GM19023 (cell line): ENCODE measurements at regions not wholly inside any gene's neighbourhood (a gene's known extent, or its start where the extent isn't known, plus 50 kb on each side); places are given as distances from the start of the nearest gene placed in this dataset.

Experiments
- ATAC-seq: cut with Tn5 transposase; IDR thresholded peaks from one replicate; pipeline ENCODE4 v1.9.1; 2021; ENCODE audit warnings: mild to moderate bottlenecking, moderate library complexity; ENCODE audit not compliant: unreplicated experiment

DNA sequence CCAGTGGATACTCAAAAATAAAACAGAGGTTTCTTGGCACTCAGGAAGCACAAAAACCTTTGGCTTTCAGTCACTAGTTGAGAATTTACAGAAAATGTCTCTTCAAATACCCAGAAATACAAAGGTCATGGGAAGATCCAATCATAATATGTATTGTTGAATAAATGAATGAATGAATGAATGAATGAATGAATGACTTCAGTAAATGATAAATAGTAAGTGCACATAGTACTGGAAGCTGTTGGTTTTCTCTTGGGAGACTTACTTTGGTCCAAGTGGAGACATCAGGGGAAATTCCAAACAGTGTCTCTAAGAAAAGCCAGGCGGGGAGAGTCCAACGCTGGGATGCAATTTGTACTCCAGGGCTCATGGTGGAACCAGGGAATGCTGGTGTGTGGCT lies 261.3 kb upstream of the KLHL29 start:
- ATAC-seq, result no peak

DNA sequence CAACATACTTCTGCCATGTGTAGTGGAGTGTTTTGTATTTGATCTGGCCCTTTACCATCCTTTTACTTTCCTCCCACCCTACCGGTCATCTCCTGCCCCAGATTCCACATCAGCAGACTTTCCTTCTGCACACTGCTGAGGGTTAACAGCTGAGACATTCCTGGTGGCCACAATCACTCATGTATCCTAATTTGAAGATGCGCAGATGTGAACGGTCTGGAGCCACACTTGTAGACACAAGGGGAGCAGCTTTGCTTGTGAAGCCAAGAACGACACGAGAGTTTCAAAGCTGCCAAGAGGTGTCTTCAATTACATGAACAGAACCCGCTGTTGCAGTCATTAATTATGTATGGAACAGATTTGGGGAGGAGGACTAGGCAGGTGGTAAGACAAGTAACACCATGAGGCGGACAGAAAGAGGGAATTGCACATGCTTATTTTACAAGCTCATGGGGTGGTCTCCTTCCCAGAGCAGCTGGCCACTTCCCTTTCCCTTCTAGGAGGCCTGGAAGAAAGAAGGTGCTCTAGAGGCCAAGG lies 260.7 kb upstream of the KLHL29 start:
- ATAC-seq, result no peak

DNA sequence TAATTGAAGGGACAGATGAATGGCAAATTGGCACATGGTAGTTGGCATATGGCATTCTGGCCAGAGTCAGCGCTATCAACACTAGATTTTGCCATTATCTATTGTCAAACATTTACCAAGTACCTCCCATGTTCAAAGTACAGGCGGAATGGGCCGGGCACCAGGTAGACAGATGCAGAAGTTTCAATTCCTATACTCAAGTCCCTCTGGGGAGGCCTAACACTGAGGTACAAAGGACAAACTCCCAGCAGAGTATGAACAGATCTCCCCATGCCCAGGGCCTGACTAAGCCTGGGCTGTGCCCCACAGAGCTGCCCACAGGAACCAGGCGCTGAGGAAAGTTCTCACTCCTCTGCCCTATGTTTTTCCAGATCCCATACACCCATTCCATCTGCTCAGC lies 257.5 kb upstream of the KLHL29 start:
- no peak for ATAC-seq

DNA sequence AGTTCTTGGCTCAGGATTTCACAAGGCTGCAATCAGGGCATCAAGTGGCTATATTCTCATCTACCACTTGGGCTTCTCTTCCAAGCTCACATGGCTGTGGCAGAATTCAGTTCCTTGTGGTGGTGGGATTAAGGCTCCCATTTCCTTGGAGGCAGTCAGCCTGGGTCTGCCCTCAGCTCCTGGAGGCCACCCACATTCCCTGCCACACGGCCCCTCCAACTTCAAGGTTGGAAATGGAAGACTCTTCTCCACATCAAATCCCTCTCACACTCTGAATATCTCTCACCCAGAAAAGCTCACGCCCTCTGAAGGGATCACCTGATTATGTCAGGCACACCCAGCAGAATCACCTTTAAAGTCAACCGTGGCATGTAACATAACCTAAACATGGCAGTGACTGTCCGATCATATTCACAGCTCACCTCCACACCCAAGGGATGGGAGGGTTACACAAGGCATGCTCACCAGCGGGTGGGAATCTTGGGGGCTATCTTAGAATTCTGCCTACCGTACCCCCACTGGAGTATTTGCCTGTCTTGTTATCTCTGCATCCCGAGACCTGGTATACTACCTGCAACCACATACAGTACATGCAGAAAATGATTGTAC lies 256.2 kb upstream of the KLHL29 start:
- ATAC-seq, result no peak

DNA sequence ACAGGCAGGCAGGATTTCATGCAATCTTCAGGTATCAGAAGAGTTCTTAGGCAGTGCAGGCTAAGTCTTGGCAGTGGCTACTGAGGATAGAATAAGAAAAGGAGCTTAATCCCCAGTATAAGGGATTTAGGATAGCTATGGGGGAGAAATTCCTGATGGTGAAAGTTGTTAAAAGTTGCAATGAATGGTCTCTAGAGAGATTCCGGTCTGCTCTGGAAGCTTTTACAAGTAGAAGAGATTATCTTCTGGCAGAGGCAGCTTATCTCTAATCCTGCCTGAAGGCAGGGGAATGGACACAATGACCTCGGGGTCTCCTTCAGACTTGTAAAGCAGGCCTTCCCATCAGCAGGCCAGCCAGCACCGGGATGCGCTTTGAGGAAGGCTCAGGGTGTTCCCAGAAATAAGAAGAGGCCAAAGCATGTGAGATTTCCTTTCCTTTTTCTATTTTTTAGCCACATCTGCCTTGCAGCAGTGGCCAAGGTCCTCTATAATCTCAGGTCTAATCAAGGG lies 253.9 kb upstream of the KLHL29 start:
- no peak for ATAC-seq

DNA sequence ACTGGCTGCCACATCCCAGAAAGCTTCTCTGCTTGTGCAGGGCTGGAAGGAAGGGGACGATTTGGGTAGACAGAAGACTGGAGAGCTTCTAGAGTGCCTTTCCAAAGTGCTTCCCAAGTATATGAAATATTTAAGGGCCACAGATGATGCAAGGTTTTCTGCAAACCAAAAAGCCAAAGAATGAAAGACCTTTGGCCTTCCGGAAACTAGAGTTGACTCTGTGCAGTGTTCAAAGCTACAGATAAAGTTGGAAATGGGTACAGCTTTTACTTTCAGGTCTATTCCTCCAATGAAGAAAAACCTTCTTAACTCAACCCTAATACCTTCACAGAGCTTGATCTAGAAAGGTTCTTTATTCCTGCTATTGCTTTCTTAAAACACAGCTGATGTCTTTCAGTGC lies 253.0 kb upstream of the KLHL29 start:
- ATAC-seq, result no peak

DNA sequence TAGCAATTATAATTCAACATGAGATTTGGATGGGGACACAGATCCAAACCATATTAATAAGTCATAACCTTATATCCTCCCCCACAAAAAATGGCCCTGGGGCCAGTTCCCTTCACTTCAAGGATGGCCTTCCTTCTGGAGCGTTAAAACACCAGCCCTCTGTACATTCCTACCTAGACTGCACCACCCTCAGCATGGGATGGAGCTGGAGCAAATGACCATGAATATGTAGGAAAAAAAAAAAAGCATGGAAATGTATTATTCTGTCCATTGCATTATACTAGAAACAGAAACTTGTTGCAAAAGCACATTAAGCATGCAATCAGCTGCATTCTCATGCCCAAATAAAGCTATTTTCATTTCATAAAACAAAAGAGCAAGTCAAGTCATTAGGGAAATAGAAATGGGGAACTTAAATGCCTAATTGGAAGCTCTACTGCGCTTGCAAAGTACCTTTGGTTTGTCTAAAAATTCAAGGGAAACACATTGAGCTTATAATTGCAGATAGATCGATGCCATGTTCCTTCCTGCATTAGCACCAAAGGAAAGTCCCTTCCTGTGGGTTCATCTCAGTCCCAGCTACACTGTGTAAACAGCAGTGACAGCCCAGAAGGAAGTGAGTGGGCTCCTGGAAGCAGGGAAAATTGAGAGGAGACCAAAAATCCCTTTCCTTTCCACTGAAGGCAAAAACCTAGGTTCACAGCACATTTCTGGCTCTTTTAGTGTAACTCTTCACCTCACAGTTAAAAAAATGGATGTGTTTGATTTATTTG lies 252.0 kb upstream of the KLHL29 start:
- no peak for ATAC-seq

DNA sequence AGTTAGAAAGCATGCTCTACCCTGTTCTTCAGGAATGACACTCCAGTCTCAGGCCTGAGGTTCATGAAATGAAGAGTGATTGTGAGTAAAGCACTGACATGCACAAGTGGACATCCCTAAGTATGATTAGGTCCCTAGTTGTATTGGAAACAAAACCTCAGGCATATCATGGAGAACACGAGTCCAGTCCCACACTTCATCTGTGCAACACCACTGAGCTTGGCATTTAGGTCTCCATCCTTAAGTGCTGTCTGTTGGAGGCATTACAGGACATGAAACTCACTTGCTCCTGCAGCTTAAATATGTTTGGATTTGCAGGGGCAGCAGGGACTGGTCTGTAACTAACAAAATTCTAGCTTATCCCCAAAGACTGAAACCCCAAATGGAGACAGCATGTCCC lies 250.3 kb upstream of the KLHL29 start:
- ATAC-seq, result no peak

DNA sequence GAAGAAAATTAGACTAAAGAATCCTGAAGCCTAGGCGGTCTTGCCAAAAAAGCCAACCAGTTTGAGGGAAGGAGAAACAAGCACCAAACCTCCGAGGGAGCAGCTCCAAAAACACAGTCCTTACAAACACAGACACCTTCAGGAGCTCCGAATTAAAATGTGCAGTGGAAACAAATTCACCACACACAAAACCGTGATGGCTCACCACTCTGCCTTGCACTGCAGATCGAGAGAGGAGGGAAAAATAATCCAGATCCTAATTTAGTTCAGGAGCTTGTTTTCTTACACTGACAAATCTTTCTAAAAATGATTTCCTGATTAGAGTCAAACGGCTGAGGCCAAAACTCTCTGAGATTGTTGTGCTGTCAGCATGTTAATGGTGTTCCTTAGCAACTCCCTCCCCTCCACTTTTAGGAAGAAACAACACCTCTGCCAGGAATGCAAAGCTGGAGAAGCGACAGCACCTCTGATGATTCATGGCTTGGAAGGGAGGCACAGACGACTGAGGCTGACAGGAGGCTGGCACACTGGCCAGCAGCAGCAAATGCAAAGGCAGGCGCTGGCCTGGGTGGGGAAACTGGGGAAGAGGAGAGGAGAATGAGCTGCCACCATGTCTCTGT lies 249.4 kb upstream of the KLHL29 start:
- ATAC-seq, result no peak

DNA sequence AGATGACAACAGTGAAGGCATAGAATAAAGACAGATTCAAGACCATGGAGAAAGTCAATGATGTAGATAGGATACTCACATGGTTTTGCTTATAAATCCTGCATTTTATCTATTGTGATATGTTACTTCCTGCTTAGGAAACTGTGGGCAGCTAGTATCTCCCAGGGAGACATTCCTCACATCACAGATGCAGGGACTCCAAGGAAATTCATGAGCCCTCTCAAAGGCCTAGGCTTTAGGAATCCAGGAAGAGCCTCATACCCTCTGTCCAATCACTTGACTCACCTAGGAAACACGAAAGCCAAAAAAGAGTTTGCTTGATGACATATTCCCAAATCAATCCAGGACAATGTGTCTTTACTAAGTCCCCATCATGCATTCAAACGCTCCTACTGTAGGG lies 247.8 kb upstream of the KLHL29 start:
- ATAC-seq, result no peak

DNA sequence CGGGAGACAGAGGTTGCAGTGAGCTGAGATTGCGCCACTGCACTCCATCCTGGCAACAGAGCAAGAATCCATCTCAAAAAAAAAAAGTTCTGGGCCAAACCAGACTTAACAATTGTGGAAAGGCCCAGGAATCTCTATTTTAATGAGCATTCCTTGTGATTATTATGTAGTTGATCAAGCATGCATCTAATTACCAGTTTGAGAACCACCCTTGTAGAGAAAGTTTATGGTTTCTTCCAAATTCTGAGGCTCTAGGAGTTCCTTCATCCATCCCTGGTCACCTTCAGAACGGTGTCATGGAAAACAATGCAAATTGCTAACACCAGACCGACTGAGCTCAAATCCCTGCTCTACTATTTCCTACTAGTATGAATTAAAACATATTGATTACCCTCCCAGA lies 246.3 kb upstream of the KLHL29 start:
- ATAC-seq, result no peak

DNA sequence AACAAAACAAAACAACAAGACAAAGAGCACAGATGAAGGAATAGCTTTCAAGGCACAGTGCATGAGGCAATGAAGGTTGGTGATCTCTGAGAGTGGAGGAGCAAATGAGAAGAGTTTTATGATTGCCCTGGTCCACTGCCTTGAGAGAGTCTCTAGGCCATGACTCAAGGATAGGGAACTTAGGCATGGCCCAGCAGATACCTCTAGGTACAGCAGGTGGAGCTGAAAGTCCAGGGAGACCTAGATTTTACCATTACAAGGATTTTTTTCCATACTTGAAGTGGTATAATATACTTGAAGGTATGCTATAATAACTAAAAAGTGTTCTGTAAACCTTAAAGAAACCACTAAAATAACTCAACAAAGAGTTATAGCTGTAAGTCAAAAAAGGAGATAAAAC lies 239.5 kb upstream of the KLHL29 start:
- ATAC-seq, result no peak

DNA sequence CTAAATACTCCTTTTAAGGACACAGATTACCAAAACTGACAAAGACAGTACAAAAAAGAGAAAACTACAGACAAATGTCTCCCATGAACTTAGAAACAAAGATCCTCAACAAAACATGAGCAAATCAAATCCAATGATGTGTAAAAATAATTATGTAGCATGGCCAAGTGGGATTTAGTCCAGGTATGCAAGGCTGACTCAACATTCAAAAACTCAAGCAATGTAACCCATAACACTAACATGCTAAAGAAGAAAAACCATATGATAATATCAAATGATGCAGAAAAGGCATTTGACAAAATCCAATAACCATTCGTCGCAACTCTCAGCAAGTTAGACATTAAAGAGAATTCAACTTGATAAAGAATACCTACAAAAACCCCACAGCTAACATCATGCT lies 239.0 kb upstream of the KLHL29 start:
- ATAC-seq, result no peak

DNA sequence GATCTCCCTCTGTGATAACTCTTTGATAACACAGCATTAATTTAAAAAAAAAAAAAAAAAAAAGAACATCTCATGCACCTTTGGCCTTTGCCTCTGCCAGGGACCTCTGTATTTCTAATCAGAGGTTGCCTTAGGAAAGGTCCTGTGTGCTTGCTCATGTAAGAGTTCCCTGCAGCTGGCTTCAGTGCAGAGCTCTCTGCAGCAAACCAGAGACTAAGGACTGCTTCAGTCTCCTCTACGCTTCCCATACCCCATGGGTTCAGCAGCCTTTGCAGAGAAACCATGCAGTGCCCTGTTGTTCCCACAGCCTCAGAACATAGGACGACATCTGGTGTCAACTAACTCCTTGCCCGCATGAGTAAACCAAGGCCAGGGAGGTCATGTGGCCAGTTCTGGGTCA lies 236.6 kb upstream of the KLHL29 start:
- no peak for ATAC-seq

DNA sequence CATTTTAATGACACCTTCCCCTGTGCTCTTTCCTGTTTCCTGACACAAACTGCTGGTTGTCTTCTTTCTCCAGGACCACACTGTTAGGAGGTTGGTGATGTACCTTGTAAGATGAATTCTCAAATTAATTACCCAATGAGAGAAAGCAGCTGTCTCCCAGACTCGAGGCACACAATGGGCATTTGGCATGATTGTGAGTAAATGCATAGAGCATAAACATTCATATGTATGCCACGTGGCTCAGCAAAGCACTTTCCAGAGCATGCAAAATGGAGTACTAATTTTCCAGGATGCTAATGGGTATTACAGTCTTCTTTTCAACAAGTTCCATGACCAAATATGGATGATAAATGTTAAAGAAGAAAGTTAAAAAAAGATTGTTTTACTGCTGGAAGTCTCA lies 235.2 kb upstream of the KLHL29 start:
- ATAC-seq, result no peak

DNA sequence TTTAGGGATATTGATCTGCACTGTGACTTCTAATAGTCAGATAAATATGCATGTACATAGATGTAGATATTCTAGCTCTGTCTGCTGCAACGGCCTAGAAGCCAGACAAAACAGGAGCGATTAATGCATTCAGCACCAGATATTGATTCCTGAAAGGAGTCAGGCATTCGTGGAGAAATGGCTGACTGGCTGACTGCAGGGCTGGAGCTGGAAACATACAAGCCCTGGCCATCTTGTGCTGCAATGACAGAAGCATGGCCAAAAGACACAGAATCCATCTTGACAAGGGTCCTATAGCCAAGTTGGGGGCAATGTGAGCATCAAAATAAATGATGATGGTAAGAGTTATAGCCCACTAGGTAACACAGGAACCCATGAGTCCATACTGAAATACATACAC lies 231.5 kb upstream of the KLHL29 start:
- no peak for ATAC-seq

DNA sequence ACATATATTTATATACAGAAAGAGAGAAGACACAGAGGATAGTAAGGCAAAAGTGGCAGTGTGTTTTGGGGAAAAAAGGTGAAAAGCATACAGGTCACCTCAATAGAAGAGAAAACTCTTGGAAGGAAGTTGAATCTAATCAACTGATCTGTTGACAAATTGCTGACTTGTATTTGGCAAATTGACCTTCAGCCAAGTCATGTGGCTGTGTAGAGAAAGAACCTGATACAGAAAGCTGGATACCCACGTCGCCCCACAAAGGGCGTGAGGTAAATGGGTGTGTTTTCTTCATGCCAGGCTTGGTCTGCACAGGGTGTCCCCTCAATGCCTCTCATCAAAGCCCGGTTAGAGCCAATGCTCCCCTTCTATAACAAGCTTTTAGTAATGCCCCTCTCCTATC lies 230.0 kb upstream of the KLHL29 start:
- no peak for ATAC-seq

DNA sequence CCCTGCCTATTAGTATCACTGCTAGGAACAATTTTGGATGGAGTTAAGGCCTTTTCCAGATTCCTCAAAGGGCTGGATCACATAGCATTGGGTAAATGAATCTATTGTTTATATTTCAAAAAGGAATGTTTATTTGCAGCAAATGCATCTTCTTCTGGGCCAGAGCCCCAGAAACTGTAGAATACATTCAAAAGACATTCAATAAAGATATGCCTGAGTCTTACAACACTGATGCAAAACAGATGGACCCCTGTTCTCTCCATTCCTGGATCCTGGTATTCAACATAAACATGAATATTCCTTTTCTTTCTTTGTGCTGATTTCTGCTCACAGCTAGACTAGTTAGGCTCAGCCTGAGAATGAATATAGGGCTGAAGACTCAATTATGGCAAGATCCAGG lies 227.2 kb upstream of the KLHL29 start:
- ATAC-seq, result no peak

DNA sequence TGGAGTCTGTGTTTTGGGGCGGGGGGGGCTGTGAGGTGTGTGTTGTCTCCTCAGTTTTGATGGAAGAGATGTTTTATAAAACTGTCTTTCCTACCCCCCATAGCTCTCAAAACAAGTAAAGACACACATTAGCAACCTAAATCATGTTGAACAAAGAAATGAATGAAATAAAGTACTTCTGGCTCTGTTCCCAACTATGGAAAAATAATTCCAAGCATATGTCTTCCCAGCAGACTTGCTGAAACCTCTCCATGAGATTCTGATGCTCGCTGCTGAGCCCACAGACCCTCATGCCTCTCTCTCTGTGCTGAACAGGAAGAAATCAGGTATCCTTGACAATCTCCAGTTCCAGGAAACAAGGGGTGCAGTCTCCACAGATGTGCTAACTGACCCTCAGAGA lies 226.7 kb upstream of the KLHL29 start:
- no peak for ATAC-seq

DNA sequence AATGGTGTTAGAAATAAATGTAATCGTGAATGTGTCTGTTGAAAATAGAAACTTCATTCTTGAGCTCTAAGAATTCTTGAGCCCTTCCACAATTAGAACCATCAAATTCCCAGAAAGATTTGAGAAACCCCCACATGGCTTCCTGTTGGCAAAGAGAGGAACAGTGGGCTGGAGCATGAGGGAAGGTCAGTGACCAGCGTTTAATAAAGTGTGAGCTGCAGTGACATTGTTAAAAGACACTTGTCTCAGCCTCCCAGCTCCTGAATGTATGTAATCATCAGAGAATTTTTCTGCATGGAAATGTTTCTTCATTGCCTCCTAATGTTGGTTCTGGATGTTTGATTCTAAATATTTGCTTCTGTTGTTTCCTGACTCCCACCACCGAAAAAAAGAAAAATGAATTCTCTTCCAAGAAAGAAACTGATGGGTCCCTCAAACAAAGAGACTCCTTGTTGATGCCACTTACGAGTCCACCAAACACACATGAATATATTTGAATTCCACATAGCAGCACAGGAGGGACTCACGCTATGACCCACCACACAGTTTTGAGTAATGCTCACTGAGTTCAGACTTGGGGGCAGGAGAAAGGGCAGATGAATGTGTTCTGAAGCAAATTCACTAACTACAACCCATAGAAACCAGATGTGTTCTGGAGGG lies 225.1 kb upstream of the KLHL29 start:
- no peak for ATAC-seq

DNA sequence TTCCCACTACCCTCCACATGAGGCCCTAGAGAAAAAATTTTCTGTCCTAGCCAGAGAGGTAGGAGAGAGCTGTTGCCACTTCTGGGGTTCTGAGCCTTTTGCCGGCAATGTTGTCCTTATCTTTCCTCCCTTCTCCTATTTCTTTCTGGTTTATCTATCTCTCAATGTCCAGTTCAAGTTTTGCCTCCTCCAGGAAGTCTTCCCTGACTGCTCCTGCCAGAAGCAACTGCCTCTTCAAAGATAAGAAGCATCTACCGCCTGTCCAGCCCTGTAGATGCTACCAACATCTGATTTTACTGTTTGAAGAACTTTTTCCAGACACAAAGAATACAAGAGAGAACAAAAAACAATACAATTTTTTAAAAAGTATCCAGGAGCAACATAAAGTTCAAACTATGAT lies 220.8 kb upstream of the KLHL29 start:
- no peak for ATAC-seq

DNA sequence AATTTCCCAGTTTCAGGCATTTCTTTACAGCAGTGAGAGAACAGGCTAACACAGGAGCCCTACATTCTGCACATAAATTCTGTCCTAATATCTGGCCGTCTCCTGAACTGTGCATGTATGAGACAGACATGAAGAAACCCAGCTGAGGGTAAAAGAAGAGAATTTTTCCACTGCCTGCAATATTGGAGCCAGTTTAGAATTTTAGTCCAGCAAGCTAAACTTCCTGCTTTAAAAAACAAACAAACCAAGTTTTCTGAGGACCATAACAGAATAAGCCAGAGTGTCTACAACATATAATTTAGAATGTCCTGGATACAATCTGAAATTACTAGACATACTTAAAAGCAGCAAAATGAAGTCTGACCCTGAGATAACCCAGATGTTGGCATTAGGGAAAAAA lies 215.1 kb upstream of the KLHL29 start:
- ATAC-seq, result no peak
